Left renal pelvis (tissue), 4 donors: ENCODE measurements at regions not wholly inside any gene's neighbourhood (a gene's known extent, or its start where the extent isn't known, plus 50 kb on each side); places are given as distances from the start of the nearest gene placed in this dataset.

Experiments
- DNase-seq, 4 donors: peaks; one replicate each; pipeline ENCODE4 v3.0.0-alpha.2; 2013; ENCODE audit warnings: low read depth in 4 of 4, low spot score in 3 of 4

GRCh38 chr17:70624211-70624610 lies 454.9 kb downstream of the KCNJ2 start:
- DNase-seq, result no peak

- no peak for DNase-seq
These were observed 460.6 kb downstream of the KCNJ2 start for GRCh38 chr17:70629902-70630301.

- no peak for DNase-seq
These were observed 467.3 kb downstream of the KCNJ2 start for GRCh38 chr17:70636517-70637133.

GRCh38 chr17:70642059-70642458 lies 472.7 kb downstream of the KCNJ2 start:
- DNase-seq, result no peak

GRCh38 chr17:70644096-70644495 lies 474.8 kb downstream of the KCNJ2 start:
- DNase-seq, result no peak

- no peak for DNase-seq
These were observed 477.3 kb downstream of the KCNJ2 start for GRCh38 chr17:70646673-70647072.

- DNase-seq, result no peak
These were observed 478.8 kb downstream of the KCNJ2 start for GRCh38 chr17:70648166-70648565.

- DNase-seq, result no peak
These were observed 484.5 kb downstream of the KCNJ2 start for GRCh38 chr17:70653850-70654249.

GRCh38 chr17:70654706-70655105 lies 485.4 kb downstream of the KCNJ2 start:
- DNase-seq, result no peak

GRCh38 chr17:70655176-70655958 lies 486.0 kb downstream of the KCNJ2 start:
- DNase-seq, result no peak

GRCh38 chr17:70658317-70658716 lies 489.0 kb downstream of the KCNJ2 start:
- no peak for DNase-seq

GRCh38 chr17:70658840-70659239 lies 489.5 kb downstream of the KCNJ2 start:
- DNase-seq, result no peak

- no peak for DNase-seq
These were observed 492.2 kb downstream of the KCNJ2 start for GRCh38 chr17:70661342-70662222.

- no peak for DNase-seq
These were observed 499.1 kb downstream of the KCNJ2 start for GRCh38 chr17:70668276-70668937.

- DNase-seq, result no peak
These were observed 499.8 kb downstream of the KCNJ2 start for GRCh38 chr17:70668938-70669778.

GRCh38 chr17:70674061-70674460 lies 504.7 kb downstream of the KCNJ2 start:
- no peak for DNase-seq

GRCh38 chr17:70675070-70675590 lies 505.8 kb downstream of the KCNJ2 start:
- DNase-seq, result no peak

GRCh38 chr17:70677783-70678647 lies 508.7 kb downstream of the KCNJ2 start:
- no peak for DNase-seq

- no peak for DNase-seq
These were observed 509.6 kb downstream of the KCNJ2 start for GRCh38 chr17:70678889-70679288.
